ENCODE measurements at regions not wholly inside any gene's neighbourhood (a gene's known extent, or its start where the extent isn't known, plus 50 kb on each side); places are given as distances from the start of the nearest gene placed in this dataset.

DNA sequence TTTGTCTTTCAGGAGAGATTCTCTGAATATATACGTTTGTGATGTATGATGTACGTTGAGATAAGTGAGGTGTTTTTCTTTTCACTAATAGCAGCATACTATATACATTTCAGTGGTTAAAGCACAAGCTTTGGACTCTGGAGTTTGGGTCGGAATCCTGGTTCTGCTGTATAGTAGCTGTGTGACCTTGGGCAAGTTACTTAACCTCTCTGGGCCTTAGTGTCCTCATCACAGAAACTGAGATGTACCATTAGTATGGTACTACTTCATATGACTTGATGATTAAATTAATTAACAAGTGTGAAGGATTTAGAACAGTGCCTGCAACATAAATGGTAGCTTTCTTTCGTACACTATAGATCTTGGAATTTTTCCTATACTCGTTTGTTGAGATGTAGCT, 258.7 kb downstream of the CDCA7 start:
- no peaks in the 10 kb centered on the region for H3K9me3 Mint-ChIP-seq
- H3K4me3 Mint-ChIP-seq, result no peak overlapping the region
- TF ChIP-seq, protein P1, sequence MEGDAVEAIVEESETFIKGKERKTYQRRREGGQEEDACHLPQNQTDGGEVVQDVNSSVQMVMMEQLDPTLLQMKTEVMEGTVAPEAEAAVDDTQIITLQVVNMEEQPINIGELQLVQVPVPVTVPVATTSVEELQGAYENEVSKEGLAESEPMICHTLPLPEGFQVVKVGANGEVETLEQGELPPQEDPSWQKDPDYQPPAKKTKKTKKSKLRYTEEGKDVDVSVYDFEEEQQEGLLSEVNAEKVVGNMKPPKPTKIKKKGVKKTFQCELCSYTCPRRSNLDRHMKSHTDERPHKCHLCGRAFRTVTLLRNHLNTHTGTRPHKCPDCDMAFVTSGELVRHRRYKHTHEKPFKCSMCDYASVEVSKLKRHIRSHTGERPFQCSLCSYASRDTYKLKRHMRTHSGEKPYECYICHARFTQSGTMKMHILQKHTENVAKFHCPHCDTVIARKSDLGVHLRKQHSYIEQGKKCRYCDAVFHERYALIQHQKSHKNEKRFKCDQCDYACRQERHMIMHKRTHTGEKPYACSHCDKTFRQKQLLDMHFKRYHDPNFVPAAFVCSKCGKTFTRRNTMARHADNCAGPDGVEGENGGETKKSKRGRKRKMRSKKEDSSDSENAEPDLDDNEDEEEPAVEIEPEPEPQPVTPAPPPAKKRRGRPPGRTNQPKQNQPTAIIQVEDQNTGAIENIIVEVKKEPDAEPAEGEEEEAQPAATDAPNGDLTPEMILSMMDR (conservative IDR thresholded peaks at IDR 0.05), result no peak
- H3K4me1 Mint-ChIP-seq (ENCODE audit: unreplicated experiment), result no peaks in the 10 kb centered on the region
- no peaks in the 10 kb centered on the region for H3K36me3 Mint-ChIP-seq
- no peak overlapping the region for H3K27ac Mint-ChIP-seq
- H3K27me3 Mint-ChIP-seq, result peaks cover 12% of the 10 kb centered on the region
- no peak for DNase-seq (ENCODE audit: extremely low spot score, unreplicated experiment)

DNA sequence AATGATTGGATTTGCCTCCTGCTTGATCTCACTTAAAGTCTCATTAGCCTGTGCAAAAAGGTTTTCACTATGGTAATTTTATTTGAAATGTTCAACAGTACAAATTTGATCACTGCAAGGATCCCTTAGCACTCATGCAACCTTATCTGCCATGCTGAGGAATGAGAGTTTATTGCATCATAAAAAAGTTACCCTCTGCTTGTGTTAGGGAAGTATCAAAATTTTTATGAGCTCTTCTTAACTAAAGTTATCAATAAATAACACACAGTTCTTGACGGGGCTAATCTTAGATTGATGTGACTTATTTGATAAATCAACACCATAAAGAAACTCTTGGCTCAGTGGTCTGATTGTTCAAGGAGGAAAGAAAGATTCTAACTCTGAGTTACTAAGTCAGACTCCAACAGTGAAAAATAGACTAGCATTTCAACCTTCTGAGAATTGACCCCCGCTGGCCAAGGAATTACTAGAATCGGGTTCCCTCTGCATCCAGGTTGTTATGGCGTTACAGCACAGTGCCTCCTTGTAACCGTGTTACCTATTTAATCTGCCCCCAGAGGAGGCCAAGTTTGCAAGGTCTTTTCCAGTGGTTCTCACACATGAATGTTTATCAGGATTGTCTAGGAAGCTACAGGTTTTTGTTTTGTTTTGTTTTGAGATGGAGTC, 259.7 kb downstream of the CDCA7 start:
- no peaks in the 10 kb centered on the region for H3K4me1 Mint-ChIP-seq (ENCODE audit: unreplicated experiment)
- no peak overlapping the region for H3K4me3 Mint-ChIP-seq
- no peak for DNase-seq (ENCODE audit: extremely low spot score, unreplicated experiment)
- peaks cover 12% of the 10 kb centered on the region for H3K27me3 Mint-ChIP-seq
- H3K36me3 Mint-ChIP-seq, result no peaks in the 10 kb centered on the region
- no peak overlapping the region for H3K27ac Mint-ChIP-seq
- no peaks in the 10 kb centered on the region for H3K9me3 Mint-ChIP-seq
- TF ChIP-seq, protein P1 (conservative IDR thresholded peaks at IDR 0.05), result no peak

DNA sequence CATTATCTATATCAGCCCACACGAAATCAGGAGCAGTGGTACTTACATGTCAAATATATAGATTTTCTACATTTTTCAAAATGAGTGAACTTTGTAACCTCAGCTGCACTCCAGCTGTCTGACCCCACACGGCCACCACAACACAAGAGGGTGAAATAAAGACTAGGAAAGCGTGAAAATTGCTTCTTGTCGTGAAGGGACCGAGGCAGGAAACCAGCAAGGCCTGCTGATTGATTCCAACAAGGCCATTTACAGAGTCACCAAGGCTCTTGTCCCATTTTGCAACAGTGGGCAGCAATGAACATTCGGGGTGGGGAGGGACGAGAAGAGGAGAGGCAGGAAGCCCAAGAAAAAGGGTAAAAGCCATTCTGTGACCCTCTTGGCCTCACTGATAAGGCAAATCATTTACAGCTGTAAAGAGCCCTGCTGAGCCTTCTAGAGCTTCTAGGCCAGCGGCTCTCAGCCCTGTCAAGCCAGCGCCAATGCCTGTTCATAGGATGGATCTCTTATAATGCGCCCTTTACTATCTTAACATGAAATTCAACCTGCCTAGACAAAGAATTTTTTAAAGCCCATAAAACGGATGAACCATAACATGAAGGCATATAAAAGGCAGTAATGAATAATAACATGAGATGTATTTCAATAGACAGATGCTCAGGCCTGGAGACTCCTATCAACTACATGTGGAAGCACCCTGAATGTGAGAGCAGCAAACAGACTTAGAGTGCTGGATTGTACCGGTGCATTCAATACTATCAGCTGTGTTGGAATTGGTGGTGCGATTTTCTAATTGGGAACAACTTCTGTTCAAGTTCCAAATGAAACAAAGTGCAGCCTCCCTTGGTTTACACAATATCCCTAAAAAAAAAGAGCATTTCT, 269.0 kb downstream of the CDCA7 start:
- no peak overlapping the region for H3K4me3 Mint-ChIP-seq
- peaks cover 4% of the 10 kb centered on the region for H3K36me3 Mint-ChIP-seq
- no peak for DNase-seq (ENCODE audit: extremely low spot score, unreplicated experiment)
- H3K27me3 Mint-ChIP-seq, result peaks cover 3% of the 10 kb centered on the region
- peaks cover 11% of the 10 kb centered on the region for H3K4me1 Mint-ChIP-seq (ENCODE audit: unreplicated experiment)
- TF ChIP-seq, protein P1 (conservative IDR thresholded peaks at IDR 0.05), result no peak
- H3K27ac Mint-ChIP-seq, result no peak overlapping the region
- no peaks in the 10 kb centered on the region for H3K9me3 Mint-ChIP-seq

DNA sequence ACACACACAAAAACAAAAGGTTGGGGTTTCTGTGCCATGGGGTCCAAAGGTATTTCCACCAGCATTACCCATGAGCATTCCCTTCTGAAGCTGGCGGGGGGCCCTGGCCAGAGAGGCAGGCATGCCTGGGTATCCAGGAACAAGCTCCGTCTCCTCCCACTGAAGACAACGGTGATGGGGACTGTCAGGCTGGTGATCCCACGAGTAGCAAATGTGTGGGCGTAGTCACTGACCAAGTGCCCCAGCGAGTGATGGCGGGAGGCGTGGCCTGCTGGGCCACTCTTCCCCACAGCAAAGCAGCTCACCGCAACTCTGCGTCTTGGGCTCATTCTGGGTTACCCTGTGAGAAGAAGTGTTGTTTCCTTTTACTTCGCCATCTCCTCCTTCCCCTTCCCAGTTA, 270.6 kb downstream of the CDCA7 start:
- H3K27me3 Mint-ChIP-seq, result peaks cover 9% of the 10 kb centered on the region
- H3K9me3 Mint-ChIP-seq, result no peaks in the 10 kb centered on the region
- no peak overlapping the region for H3K4me3 Mint-ChIP-seq
- TF ChIP-seq, protein P1 (conservative IDR thresholded peaks at IDR 0.05), result no peak
- peaks cover 11% of the 10 kb centered on the region for H3K4me1 Mint-ChIP-seq (ENCODE audit: unreplicated experiment)
- H3K36me3 Mint-ChIP-seq, result peaks cover 4% of the 10 kb centered on the region
- H3K27ac Mint-ChIP-seq, result no peak overlapping the region
- no peak for DNase-seq (ENCODE audit: extremely low spot score, unreplicated experiment)

DNA sequence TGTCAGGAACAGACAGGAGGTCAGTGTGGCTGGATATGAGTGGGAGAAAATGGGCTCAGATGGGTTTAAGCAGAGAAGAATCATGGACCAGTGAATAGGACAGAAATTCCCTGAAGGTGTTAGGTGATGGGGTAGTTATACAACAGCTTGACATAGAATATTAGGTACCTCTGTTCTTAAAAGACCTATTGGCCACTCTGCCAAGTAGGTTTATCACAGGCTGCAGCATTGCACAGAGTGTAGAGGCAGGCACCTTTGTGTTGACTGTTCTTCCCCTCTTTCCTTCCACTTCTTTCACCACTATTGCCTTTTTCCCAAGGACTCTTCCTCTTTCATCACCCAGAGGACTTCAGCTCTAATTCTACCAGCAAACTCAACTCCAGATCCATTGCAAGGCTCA, 274.4 kb downstream of the CDCA7 start:
- Mint-ChIP-seq H3K9me3 (no peaks in the 10 kb centered on the region), H3K4me1 (ENCODE audit: unreplicated experiment) (peaks cover 13% of the 10 kb centered on the region), H3K27ac (no peak overlapping the region), H3K27me3 (peaks cover 9% of the 10 kb centered on the region), H3K4me3 (no peak overlapping the region), H3K36me3 (peaks cover 4% of the 10 kb centered on the region)
- TF ChIP-seq, protein P1 (conservative IDR thresholded peaks at IDR 0.05), result no peak
- no peak for DNase-seq (ENCODE audit: extremely low spot score, unreplicated experiment)

All from type B pancreatic cell (in vitro differentiated cells).